CD8-positive, alpha-beta memory T cell (primary cell): ENCODE measurements at regions not wholly inside any gene's neighbourhood (a gene's known extent, or its start where the extent isn't known, plus 50 kb on each side); places are given as distances from the start of the nearest gene placed in this dataset.

Experiments used
- CTCF ChIA-PET: fragments of 350-600 bp; sonication (Branson Sonifier 250); formaldehyde crosslinking; loops from one replicate; lab custom pipeline; 2021; ENCODE audit warnings: antibody characterized with exemption; lab: Charles Lee
- POLR2A ChIA-PET: fragments of 350-600 bp; sonication (Branson Sonifier 250); formaldehyde crosslinking; loops from one replicate; lab custom pipeline; 2021; ENCODE audit warnings: antibody characterized with exemption; lab: Charles Lee
- DNase-seq, 5 donors: peaks; one replicate each; pipeline versions ENCODE4 v3.0.0 to v3.0.0-alpha.2; 2020 to 2022; ENCODE audit warnings: mixed read lengths in 1 of 5
- H3K27ac ChIP-seq: one replicate; pipeline ENCODE4 v1.7.0; 2013; ENCODE audit warnings: low read depth, mild to moderate bottlenecking, low read length, moderate library complexity
- H3K27me3 ChIP-seq: 2 replicates; pipeline ENCODE4 v1.7.0; 2013; ENCODE audit warnings: low read length, mild to moderate bottlenecking; ENCODE audit not compliant: insufficient read depth, poor library complexity, severe bottlenecking
- H3K36me3 ChIP-seq: 2 replicates; pipeline ENCODE4 v1.7.0; 2013; ENCODE audit warnings: mild to moderate bottlenecking, low read length, moderate library complexity; ENCODE audit not compliant: insufficient read depth
- H3K4me1 ChIP-seq: 2 replicates; pipeline ENCODE4 v1.7.0; 2013; ENCODE audit warnings: mild to moderate bottlenecking, low read length, moderate library complexity; ENCODE audit not compliant: insufficient read depth
- H3K4me3 ChIP-seq: 2 replicates; pipeline ENCODE4 v1.7.0; 2013; ENCODE audit warnings: mild to moderate bottlenecking, low read length
- H3K9me3 ChIP-seq: 2 replicates; pipeline ENCODE4 v1.7.0; 2013; ENCODE audit warnings: mild to moderate bottlenecking, low read length
- H3K27ac Mint-ChIP-seq, 8 donors: one replicate each; pipeline ENCODE4 v1.8.0; 2020 to 2021; ENCODE audit warnings: mixed read lengths in 8 of 8, mild to moderate bottlenecking in 6 of 8, inconsistent platforms in 3 of 8, moderate library complexity in 3 of 8
- H3K27me3 Mint-ChIP-seq, 2 donors: one replicate each; pipeline ENCODE4 v1.8.0; 2020 to 2021; ENCODE audit warnings: mixed read lengths in 2 of 2, mild to moderate bottlenecking in 1 of 2, moderate library complexity in 1 of 2
- H3K36me3 Mint-ChIP-seq, 3 donors: one replicate each; pipeline ENCODE4 v1.8.0; 2020 to 2021; ENCODE audit warnings: mixed read lengths in 3 of 3, inconsistent platforms in 1 of 3, mild to moderate bottlenecking in 1 of 3
- H3K4me1 Mint-ChIP-seq, 3 donors: one replicate each; pipeline ENCODE4 v1.8.0; 2020 to 2021; ENCODE audit warnings: mixed read lengths in 3 of 3, inconsistent platforms in 1 of 3, mild to moderate bottlenecking in 1 of 3
- H3K4me3 Mint-ChIP-seq, 7 donors: one replicate each; pipeline ENCODE4 v1.8.0; 2020 to 2021; ENCODE audit warnings: mixed read lengths in 7 of 7, mild to moderate bottlenecking in 6 of 7, moderate library complexity in 4 of 7, inconsistent platforms in 2 of 7
- H3K9me3 Mint-ChIP-seq, 5 donors: one replicate each; pipeline ENCODE4 v1.8.0; 2020 to 2022; ENCODE audit warnings: mixed read lengths in 5 of 5, mild to moderate bottlenecking in 3 of 5, moderate library complexity in 2 of 5, inconsistent platforms in 1 of 5

- Mint-ChIP-seq H3K27ac (no peak overlapping the region), H3K36me3 (no peaks in the 10 kb centered on the region), H3K4me3 (no peak overlapping the region), H3K27me3 (no peaks in the 10 kb centered on the region), H3K4me1 (no peaks in the 10 kb centered on the region), H3K9me3 (peaks cover 0 to 4% (median 0%) of the 10 kb centered on the region in 5 donors)
- Histone ChIP-seq H3K27ac (no peak overlapping the region), H3K27me3 (no peaks in the 10 kb centered on the region), H3K4me3 (no peak overlapping the region), H3K9me3 (no peaks in the 10 kb centered on the region), H3K36me3 (no peaks in the 10 kb centered on the region), H3K4me1 (no peaks in the 10 kb centered on the region)
- CTCF ChIA-PET = no interaction called here
- no peak for DNase-seq
- POLR2A ChIA-PET = no interaction called here
Measured at GRCh38 chr3:23071296-23071695, 131.8 kb upstream of the UBE2E2 start.

- Histone ChIP-seq H3K36me3 (no peaks in the 10 kb centered on the region), H3K4me3 (no peak overlapping the region), H3K4me1 (no peaks in the 10 kb centered on the region), H3K27me3 (no peaks in the 10 kb centered on the region), H3K27ac (no peak overlapping the region), H3K9me3 (no peaks in the 10 kb centered on the region)
- H3K9me3 Mint-ChIP-seq = peaks cover 0 to 6% (median 0%) of the 10 kb centered on the region in 5 donors
- H3K4me1 Mint-ChIP-seq = no peaks in the 10 kb centered on the region
- no peak overlapping the region for H3K27ac Mint-ChIP-seq
- POLR2A ChIA-PET = no interaction called here
- H3K4me3 Mint-ChIP-seq = no peak overlapping the region
- CTCF ChIA-PET = no interaction called here
- no peak for DNase-seq
- no peaks in the 10 kb centered on the region for H3K27me3 Mint-ChIP-seq
- no peaks in the 10 kb centered on the region for H3K36me3 Mint-ChIP-seq
Measured at GRCh38 chr3:23071758-23072157, 131.4 kb upstream of the UBE2E2 start.

GRCh38 chr3:23072693-23073092, 130.4 kb upstream of the UBE2E2 start:
- no peaks in the 10 kb centered on the region for H3K36me3 Mint-ChIP-seq
- DNase-seq = no peak
- peaks cover 0 to 6% (median 0%) of the 10 kb centered on the region in 5 donors for H3K9me3 Mint-ChIP-seq
- Histone ChIP-seq H3K4me3 (no peak overlapping the region), H3K27ac (no peak overlapping the region), H3K36me3 (no peaks in the 10 kb centered on the region), H3K9me3 (no peaks in the 10 kb centered on the region), H3K27me3 (no peaks in the 10 kb centered on the region), H3K4me1 (no peaks in the 10 kb centered on the region)
- H3K27ac Mint-ChIP-seq = no peak overlapping the region
- no peaks in the 10 kb centered on the region for H3K4me1 Mint-ChIP-seq
- ChIA-PET POLR2A (no interaction called here), CTCF (no interaction called here)
- no peaks in the 10 kb centered on the region for H3K27me3 Mint-ChIP-seq
- H3K4me3 Mint-ChIP-seq = no peak overlapping the region

GRCh38 chr3:23073724-23074305, 129.3 kb upstream of the UBE2E2 start:
- Histone ChIP-seq H3K4me3 (no peak overlapping the region), H3K27ac (no peak overlapping the region), H3K36me3 (no peaks in the 10 kb centered on the region), H3K4me1 (no peaks in the 10 kb centered on the region), H3K27me3 (no peaks in the 10 kb centered on the region), H3K9me3 (no peaks in the 10 kb centered on the region)
- peaks cover 0 to 5% (median 0%) of the 10 kb centered on the region in 5 donors for H3K9me3 Mint-ChIP-seq
- POLR2A ChIA-PET = no interaction called here
- no peak for DNase-seq
- H3K4me1 Mint-ChIP-seq = no peaks in the 10 kb centered on the region
- no peaks in the 10 kb centered on the region for H3K36me3 Mint-ChIP-seq
- no peaks in the 10 kb centered on the region for H3K27me3 Mint-ChIP-seq
- H3K4me3 Mint-ChIP-seq = no peak overlapping the region
- no peak overlapping the region for H3K27ac Mint-ChIP-seq
- CTCF ChIA-PET = no interaction called here

GRCh38 chr3:23075496-23075895, 127.6 kb upstream of the UBE2E2 start:
- no peaks in the 10 kb centered on the region for H3K27me3 ChIP-seq
- H3K4me3 ChIP-seq = no peak overlapping the region
- no peaks in the 10 kb centered on the region for H3K9me3 ChIP-seq
- H3K4me1 Mint-ChIP-seq = no peaks in the 10 kb centered on the region
- H3K9me3 Mint-ChIP-seq = peaks cover 0 to 7% (median 0%) of the 10 kb centered on the region in 5 donors
- no peak overlapping the region for H3K27ac ChIP-seq
- H3K27ac Mint-ChIP-seq = no peak overlapping the region
- no peaks in the 10 kb centered on the region for H3K36me3 ChIP-seq
- no peaks in the 10 kb centered on the region for H3K4me1 ChIP-seq
- no peak overlapping the region for H3K4me3 Mint-ChIP-seq
- DNase-seq = no peak
- ChIA-PET CTCF (no interaction called here), POLR2A (no interaction called here)
- H3K36me3 Mint-ChIP-seq = no peaks in the 10 kb centered on the region
- no peaks in the 10 kb centered on the region for H3K27me3 Mint-ChIP-seq

- ChIA-PET POLR2A (no interaction called here), CTCF (no interaction called here)
- Histone ChIP-seq H3K27me3 (no peaks in the 10 kb centered on the region), H3K4me3 (no peak overlapping the region), H3K4me1 (no peaks in the 10 kb centered on the region), H3K36me3 (no peaks in the 10 kb centered on the region), H3K9me3 (no peaks in the 10 kb centered on the region), H3K27ac (no peak overlapping the region)
- no peaks in the 10 kb centered on the region for H3K4me1 Mint-ChIP-seq
- DNase-seq = no peak
- no peaks in the 10 kb centered on the region for H3K27me3 Mint-ChIP-seq
- no peaks in the 10 kb centered on the region for H3K36me3 Mint-ChIP-seq
- peaks cover 0 to 5% (median 0%) of the 10 kb centered on the region in 5 donors for H3K9me3 Mint-ChIP-seq
- H3K4me3 Mint-ChIP-seq = no peak overlapping the region
- no peak overlapping the region for H3K27ac Mint-ChIP-seq
Measured at GRCh38 chr3:23076437-23076836, 126.7 kb upstream of the UBE2E2 start.

- no peaks in the 10 kb centered on the region for H3K4me1 Mint-ChIP-seq
- POLR2A ChIA-PET = no interaction called here
- no peak overlapping the region for H3K27ac ChIP-seq
- H3K36me3 Mint-ChIP-seq = no peaks in the 10 kb centered on the region
- DNase-seq = no peak
- no peaks in the 10 kb centered on the region for H3K9me3 ChIP-seq
- H3K9me3 Mint-ChIP-seq = peaks cover 0 to 5% (median 0%) of the 10 kb centered on the region in 5 donors
- H3K27me3 ChIP-seq = no peaks in the 10 kb centered on the region
- H3K27ac Mint-ChIP-seq = no peak overlapping the region
- H3K4me3 ChIP-seq = no peak overlapping the region
- no peaks in the 10 kb centered on the region for H3K27me3 Mint-ChIP-seq
- H3K4me1 ChIP-seq = no peaks in the 10 kb centered on the region
- CTCF ChIA-PET = no interaction called here
- H3K36me3 ChIP-seq = no peaks in the 10 kb centered on the region
- H3K4me3 Mint-ChIP-seq = no peak overlapping the region
Measured at GRCh38 chr3:23077126-23077525, 126.0 kb upstream of the UBE2E2 start.

GRCh38 chr3:23078735-23079134, 124.4 kb upstream of the UBE2E2 start:
- no peaks in the 10 kb centered on the region for H3K4me1 ChIP-seq
- POLR2A ChIA-PET = no interaction called here
- H3K4me3 ChIP-seq = no peak overlapping the region
- CTCF ChIA-PET = no interaction called here
- no peak overlapping the region for H3K27ac ChIP-seq
- Mint-ChIP-seq H3K27ac (no peak overlapping the region), H3K27me3 (no peaks in the 10 kb centered on the region), H3K36me3 (no peaks in the 10 kb centered on the region), H3K4me3 (no peak overlapping the region), H3K9me3 (peaks cover 0 to 5% (median 0%) of the 10 kb centered on the region in 5 donors), H3K4me1 (no peaks in the 10 kb centered on the region)
- no peak for DNase-seq
- no peaks in the 10 kb centered on the region for H3K36me3 ChIP-seq
- H3K27me3 ChIP-seq = no peaks in the 10 kb centered on the region
- H3K9me3 ChIP-seq = no peaks in the 10 kb centered on the region
